ENCODE measurements at regions not wholly inside any gene's neighbourhood (a gene's known extent, or its start where the extent isn't known, plus 50 kb on each side); places are given as distances from the start of the nearest gene placed in this dataset.

GRCh38 chr6:133185731-133186130 lies 55.4 kb upstream of the EYA4 start:
- TF ChIP-seq YY1 (IDR thresholded peaks at IDR 0.05; ENCODE audit: insufficient read depth, insufficient read length) = no peak
- TF ChIP-seq ZNF274 (IDR thresholded peaks at IDR 0.05; ENCODE audit: low read depth, low read length) = no peak
- TF ChIP-seq SUZ12 (IDR thresholded peaks at IDR 0.05; ENCODE audit: extremely low read depth, insufficient read depth, insufficient read length) = no peak

Data from NT2/D1 (cell line).